ENCODE measurements at regions not wholly inside any gene's neighbourhood (a gene's known extent, or its start where the extent isn't known, plus 50 kb on each side); places are given as distances from the start of the nearest gene placed in this dataset.

DNA sequence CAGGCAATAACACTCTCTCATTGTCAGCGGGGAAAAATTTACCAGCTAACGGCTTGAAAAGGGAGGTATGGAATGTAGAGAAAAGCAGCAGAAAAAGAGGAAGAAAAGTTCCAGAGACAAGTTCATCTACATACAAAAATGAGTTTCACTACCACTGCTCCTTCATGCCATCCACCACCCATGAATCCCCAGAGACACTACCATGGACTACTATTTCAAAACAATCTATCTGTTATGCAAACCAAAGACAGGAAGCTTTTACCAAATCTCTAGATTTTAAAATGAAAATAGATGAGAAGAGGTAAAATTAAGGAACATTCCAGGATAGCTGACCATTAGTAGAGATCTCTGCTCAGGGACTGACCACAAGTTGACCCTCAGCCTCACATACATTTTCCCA is 189.0 kb upstream of the GRM3 start:
- Histone ChIP-seq H3K27me3 (ENCODE audit: insufficient read depth, low read length) (no peaks in the 10 kb centered on the region), H3K9ac (ENCODE audit: low read length) (no peak overlapping the region), H3K9me3 (ENCODE audit: control insufficient read depth in 1 of 2, insufficient read depth in 1 of 2, low read depth in 1 of 2, low read length in 2 of 2) (no peaks in the 10 kb centered on the region), H3K36me3 (ENCODE audit: control insufficient read depth in 1 of 2, insufficient read depth in 2 of 2, low read length in 2 of 2) (no peaks in the 10 kb centered on the region), H4K20me1 (ENCODE audit: insufficient read depth) (no peaks in the 10 kb centered on the region), H3K27ac (ENCODE audit: low read depth, low read length) (no peak overlapping the region), H3K4me3 (replicated peaks in 1 of 2; ENCODE audit: low read depth in 1 of 2, low read length in 2 of 2) (no peak overlapping the region), H2AFZ (ENCODE audit: low read depth, low read length, poor library complexity, severe bottlenecking) (no peak overlapping the region), H3K4me1 (ENCODE audit: control insufficient read depth in 1 of 2, insufficient read depth in 2 of 2, low read length in 2 of 2) (no peaks in the 10 kb centered on the region), H3K79me2 (ENCODE audit: insufficient read depth, low read length) (no peaks in the 10 kb centered on the region), H3K9me2 (ENCODE audit: insufficient read depth) (no peaks in the 10 kb centered on the region), H3K4me2 (ENCODE audit: low read length) (no peak overlapping the region)
- TF ChIP-seq SP1 (IDR thresholded peaks at IDR 0.05; ENCODE audit: low read depth) (no peak), CEBPB (IDR thresholded peaks at IDR 0.05; ENCODE audit: low read depth) (no peak), POLR2A (IDR thresholded peaks at IDR 0.05; ENCODE audit: borderline replicate concordance, extremely low read depth, insufficient read depth, insufficient read length) (no peak), JUND (IDR thresholded peaks at IDR 0.05) (no peak), ELF1 (IDR thresholded peaks at IDR 0.05; ENCODE audit: borderline replicate concordance, low read depth) (no peak), CBX3 (IDR thresholded peaks at IDR 0.05; ENCODE audit: low read depth) (no peak), TCF7L2 (IDR thresholded peaks at IDR 0.05; ENCODE audit: borderline replicate concordance, extremely low read depth, insufficient read depth, insufficient read length) (no peak), EZH2phosphoT487 (IDR thresholded peaks at IDR 0.05; ENCODE audit: borderline replicate concordance) (no peak), SIN3A (IDR thresholded peaks at IDR 0.05; ENCODE audit: low read depth) (no peak), FOSL1 (IDR thresholded peaks at IDR 0.05; ENCODE audit: low read depth) (no peak), ATF3 (IDR thresholded peaks at IDR 0.05) (no peak), RAD21 (IDR thresholded peaks at IDR 0.05; ENCODE audit: low read depth) (no peak), EGR1 (IDR thresholded peaks at IDR 0.05; ENCODE audit: low read depth) (no peak)
- TF ChIP-seq, protein P1, sequence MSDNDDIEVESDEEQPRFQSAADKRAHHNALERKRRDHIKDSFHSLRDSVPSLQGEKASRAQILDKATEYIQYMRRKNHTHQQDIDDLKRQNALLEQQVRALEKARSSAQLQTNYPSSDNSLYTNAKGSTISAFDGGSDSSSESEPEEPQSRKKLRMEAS (IDR thresholded peaks at IDR 0.05), result no peak
- TF ChIP-seq, protein P2, sequence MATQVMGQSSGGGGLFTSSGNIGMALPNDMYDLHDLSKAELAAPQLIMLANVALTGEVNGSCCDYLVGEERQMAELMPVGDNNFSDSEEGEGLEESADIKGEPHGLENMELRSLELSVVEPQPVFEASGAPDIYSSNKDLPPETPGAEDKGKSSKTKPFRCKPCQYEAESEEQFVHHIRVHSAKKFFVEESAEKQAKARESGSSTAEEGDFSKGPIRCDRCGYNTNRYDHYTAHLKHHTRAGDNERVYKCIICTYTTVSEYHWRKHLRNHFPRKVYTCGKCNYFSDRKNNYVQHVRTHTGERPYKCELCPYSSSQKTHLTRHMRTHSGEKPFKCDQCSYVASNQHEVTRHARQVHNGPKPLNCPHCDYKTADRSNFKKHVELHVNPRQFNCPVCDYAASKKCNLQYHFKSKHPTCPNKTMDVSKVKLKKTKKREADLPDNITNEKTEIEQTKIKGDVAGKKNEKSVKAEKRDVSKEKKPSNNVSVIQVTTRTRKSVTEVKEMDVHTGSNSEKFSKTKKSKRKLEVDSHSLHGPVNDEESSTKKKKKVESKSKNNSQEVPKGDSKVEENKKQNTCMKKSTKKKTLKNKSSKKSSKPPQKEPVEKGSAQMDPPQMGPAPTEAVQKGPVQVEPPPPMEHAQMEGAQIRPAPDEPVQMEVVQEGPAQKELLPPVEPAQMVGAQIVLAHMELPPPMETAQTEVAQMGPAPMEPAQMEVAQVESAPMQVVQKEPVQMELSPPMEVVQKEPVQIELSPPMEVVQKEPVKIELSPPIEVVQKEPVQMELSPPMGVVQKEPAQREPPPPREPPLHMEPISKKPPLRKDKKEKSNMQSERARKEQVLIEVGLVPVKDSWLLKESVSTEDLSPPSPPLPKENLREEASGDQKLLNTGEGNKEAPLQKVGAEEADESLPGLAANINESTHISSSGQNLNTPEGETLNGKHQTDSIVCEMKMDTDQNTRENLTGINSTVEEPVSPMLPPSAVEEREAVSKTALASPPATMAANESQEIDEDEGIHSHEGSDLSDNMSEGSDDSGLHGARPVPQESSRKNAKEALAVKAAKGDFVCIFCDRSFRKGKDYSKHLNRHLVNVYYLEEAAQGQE (IDR thresholded peaks at IDR 0.05; ENCODE audit: low read depth), result no peak
- TF ChIP-seq, protein P3, sequence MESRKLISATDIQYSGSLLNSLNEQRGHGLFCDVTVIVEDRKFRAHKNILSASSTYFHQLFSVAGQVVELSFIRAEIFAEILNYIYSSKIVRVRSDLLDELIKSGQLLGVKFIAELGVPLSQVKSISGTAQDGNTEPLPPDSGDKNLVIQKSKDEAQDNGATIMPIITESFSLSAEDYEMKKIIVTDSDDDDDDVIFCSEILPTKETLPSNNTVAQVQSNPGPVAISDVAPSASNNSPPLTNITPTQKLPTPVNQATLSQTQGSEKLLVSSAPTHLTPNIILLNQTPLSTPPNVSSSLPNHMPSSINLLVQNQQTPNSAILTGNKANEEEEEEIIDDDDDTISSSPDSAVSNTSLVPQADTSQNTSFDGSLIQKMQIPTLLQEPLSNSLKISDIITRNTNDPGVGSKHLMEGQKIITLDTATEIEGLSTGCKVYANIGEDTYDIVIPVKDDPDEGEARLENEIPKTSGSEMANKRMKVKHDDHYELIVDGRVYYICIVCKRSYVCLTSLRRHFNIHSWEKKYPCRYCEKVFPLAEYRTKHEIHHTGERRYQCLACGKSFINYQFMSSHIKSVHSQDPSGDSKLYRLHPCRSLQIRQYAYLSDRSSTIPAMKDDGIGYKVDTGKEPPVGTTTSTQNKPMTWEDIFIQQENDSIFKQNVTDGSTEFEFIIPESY (IDR thresholded peaks at IDR 0.05; ENCODE audit: extremely low read depth, insufficient replicate concordance, low read length), result no peak
- DNase-seq (ENCODE audit: low read depth, low spot score), result no peak
- no TSS peak for BruUV-seq (replicated peaks)
- no peak for ATAC-seq
- ChIA-PET CTCF (no interaction called here), RAD21 (ENCODE audit: low non-redundant PET in 1 of 2, low total read pairs in 2 of 2, uncharacterized antibody in 2 of 2, unreplicated experiment in 2 of 2) (no interaction called here), POLR2A (no interaction called here)
- intact Hi-C loops (cut with micrococcal nuclease), result no loop called here
